Rectal smooth muscle tissue (tissue), 1 donor: ENCODE measurements at regions not wholly inside any gene's neighbourhood (a gene's known extent, or its start where the extent isn't known, plus 50 kb on each side); places are given as distances from the start of the nearest gene placed in this dataset.

Experiments
- H3K27ac ChIP-seq: one replicate; pipeline ENCODE4 v1.7.0; 2013; ENCODE audit warnings: low read depth, low read length, inconsistent platforms
- H3K27me3 ChIP-seq: one replicate; pipeline ENCODE4 v1.7.0; 2013; ENCODE audit warnings: low read length; ENCODE audit not compliant: control insufficient read depth, insufficient read depth
- H3K36me3 ChIP-seq: one replicate; pipeline ENCODE4 v1.7.0; 2013; ENCODE audit warnings: low read length; ENCODE audit not compliant: control insufficient read depth, insufficient read depth
- H3K4me1 ChIP-seq: one replicate; pipeline ENCODE4 v1.7.0; 2013; ENCODE audit warnings: low read length; ENCODE audit not compliant: control insufficient read depth, insufficient read depth
- H3K4me3 ChIP-seq: one replicate; pipeline ENCODE4 v1.7.0; 2013; ENCODE audit warnings: low read length
- H3K9ac ChIP-seq: one replicate; pipeline ENCODE4 v1.7.0; 2013; ENCODE audit warnings: low read length

DNA sequence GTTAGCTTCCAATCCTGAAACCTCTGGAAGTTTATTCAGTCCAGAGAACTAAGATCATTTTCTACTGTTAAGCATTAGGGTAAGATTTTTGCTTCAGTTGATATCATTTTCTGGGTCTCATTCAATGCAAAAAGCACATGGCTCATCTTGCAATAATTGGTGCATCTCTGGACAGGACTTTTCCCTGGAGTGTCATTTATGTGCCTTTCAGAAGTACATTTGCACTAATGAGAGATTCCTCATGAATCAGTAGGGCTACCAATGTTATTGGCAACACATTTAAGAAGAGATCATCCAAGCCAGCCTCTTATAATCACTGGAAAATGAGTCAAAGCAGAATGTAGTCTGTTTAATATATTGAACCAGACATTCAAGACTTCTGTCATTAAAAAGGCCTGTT is 224.2 kb upstream of the CHRNA7 start:
- Histone ChIP-seq H3K27me3 (no peaks in the 10 kb centered on the region), H3K36me3 (no peaks in the 10 kb centered on the region), H3K4me1 (no peaks in the 10 kb centered on the region), H3K4me3 (no peak overlapping the region), H3K9ac (no peak overlapping the region), H3K27ac (no peak overlapping the region)

DNA sequence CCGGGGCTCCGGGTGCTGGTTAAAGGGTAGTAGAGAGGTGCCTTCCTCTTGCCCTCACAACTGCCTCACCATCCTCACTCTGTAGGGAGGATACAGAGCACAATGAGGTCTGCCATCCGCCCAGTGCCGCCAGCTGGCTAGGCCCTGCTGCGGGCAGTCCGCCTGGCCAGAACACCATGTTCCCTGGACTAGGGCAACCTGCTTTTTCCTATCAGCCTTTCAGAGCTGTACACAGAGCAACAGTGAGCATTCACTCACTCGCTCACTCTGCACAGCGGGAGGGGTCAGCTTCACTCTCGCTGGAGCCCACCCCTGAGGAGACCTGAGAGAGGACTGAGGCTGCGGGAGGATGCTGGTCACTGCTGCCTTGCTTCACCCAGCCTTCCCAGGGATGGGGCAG is 218.7 kb upstream of the CHRNA7 start:
- H3K9ac ChIP-seq, result no peak overlapping the region
- H3K36me3 ChIP-seq, result no peaks in the 10 kb centered on the region
- no peaks in the 10 kb centered on the region for H3K27me3 ChIP-seq
- H3K4me1 ChIP-seq, result no peaks in the 10 kb centered on the region
- no peak overlapping the region for H3K4me3 ChIP-seq
- no peak overlapping the region for H3K27ac ChIP-seq

- H3K27ac ChIP-seq, result no peak overlapping the region
- no peaks in the 10 kb centered on the region for H3K36me3 ChIP-seq
- no peak overlapping the region for H3K4me3 ChIP-seq
- no peaks in the 10 kb centered on the region for H3K27me3 ChIP-seq
- no peaks in the 10 kb centered on the region for H3K4me1 ChIP-seq
- H3K9ac ChIP-seq, result no peak overlapping the region
Measured at GRCh38 chr15:31814082-31814481, 216.2 kb upstream of the CHRNA7 start.

GRCh38 chr15:31815411-31816155 is 214.7 kb upstream of the CHRNA7 start:
- H3K27me3 ChIP-seq, result no peaks in the 10 kb centered on the region
- H3K4me3 ChIP-seq, result no peak overlapping the region
- no peak overlapping the region for H3K9ac ChIP-seq
- H3K4me1 ChIP-seq, result no peaks in the 10 kb centered on the region
- H3K36me3 ChIP-seq, result no peaks in the 10 kb centered on the region
- no peak overlapping the region for H3K27ac ChIP-seq

DNA sequence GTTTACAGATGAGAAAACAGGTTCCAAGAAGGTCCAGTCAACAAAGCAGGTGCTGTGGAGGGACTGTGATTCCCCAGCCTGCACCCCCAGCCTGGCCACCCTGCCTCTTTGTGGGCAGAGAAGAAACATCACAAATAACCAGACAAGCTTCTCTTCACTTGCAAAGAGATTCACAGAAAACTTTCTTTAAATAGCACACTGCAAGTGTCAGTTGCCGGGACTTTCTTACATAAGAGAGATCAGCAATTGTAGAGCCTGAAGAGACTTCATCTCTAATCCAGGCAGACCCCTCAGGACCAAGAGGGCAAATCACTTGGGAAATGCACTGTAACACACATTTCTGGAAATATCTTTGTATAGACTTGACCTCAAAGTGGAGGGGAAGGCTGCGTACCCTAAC is 207.9 kb upstream of the CHRNA7 start:
- Histone ChIP-seq H3K27ac (no peak overlapping the region), H3K36me3 (no peaks in the 10 kb centered on the region), H3K27me3 (no peaks in the 10 kb centered on the region), H3K4me3 (no peak overlapping the region), H3K4me1 (no peaks in the 10 kb centered on the region), H3K9ac (no peak overlapping the region)

- no peaks in the 10 kb centered on the region for H3K4me1 ChIP-seq
- H3K9ac ChIP-seq, result no peak overlapping the region
Measured at GRCh38 chr15:31824024-31824423, 206.3 kb upstream of the CHRNA7 start.

GRCh38 chr15:31828594-31828993 is 201.7 kb upstream of the CHRNA7 start:
- Histone ChIP-seq H3K27ac (no peak overlapping the region), H3K4me1 (no peaks in the 10 kb centered on the region), H3K9ac (no peak overlapping the region), H3K27me3 (no peaks in the 10 kb centered on the region), H3K4me3 (no peak overlapping the region), H3K36me3 (no peaks in the 10 kb centered on the region)

More at GRCh38 chr15:31824024-31824423, 206.3 kb upstream of the CHRNA7 start:
- Histone ChIP-seq H3K27me3 (no peaks in the 10 kb centered on the region), H3K4me3 (no peak overlapping the region), H3K36me3 (no peaks in the 10 kb centered on the region), H3K27ac (no peak overlapping the region)

- no peaks in the 10 kb centered on the region for H3K36me3 ChIP-seq
- H3K4me3 ChIP-seq, result no peak overlapping the region
- H3K9ac ChIP-seq, result no peak overlapping the region
- H3K27me3 ChIP-seq, result no peaks in the 10 kb centered on the region
- no peaks in the 10 kb centered on the region for H3K4me1 ChIP-seq
- H3K27ac ChIP-seq, result no peak overlapping the region
Measured at GRCh38 chr15:31830591-31830990, 199.7 kb upstream of the CHRNA7 start.

DNA sequence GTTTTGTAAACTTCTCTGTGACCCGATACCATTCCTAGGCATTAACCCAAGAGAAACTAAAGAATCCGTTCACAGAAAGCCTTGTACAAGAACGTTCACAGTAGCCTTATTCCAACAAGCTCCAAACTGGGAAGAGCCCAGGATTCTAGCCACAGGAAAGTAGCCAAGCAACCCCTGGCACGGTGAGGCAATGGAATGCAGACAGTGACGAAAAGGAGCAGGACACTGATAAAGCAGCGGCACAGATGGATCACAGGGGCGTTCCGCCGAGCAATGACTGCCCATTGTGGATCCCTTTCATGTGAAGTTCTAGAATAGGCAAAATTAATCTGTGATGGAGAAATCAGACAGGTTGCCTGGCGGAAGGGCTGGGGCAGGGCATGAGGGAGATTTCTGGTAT is 198.7 kb upstream of the CHRNA7 start:
- Histone ChIP-seq H3K4me3 (no peak overlapping the region), H3K27ac (no peak overlapping the region), H3K36me3 (no peaks in the 10 kb centered on the region), H3K9ac (no peak overlapping the region), H3K27me3 (no peaks in the 10 kb centered on the region), H3K4me1 (no peaks in the 10 kb centered on the region)

- no peaks in the 10 kb centered on the region for H3K27me3 ChIP-seq
- H3K36me3 ChIP-seq, result no peaks in the 10 kb centered on the region
- no peak overlapping the region for H3K9ac ChIP-seq
- H3K27ac ChIP-seq, result no peak overlapping the region
- no peaks in the 10 kb centered on the region for H3K4me1 ChIP-seq
- H3K4me3 ChIP-seq, result no peak overlapping the region
Measured at GRCh38 chr15:31834654-31835053, 195.7 kb upstream of the CHRNA7 start.

GRCh38 chr15:31839388-31839787 is 190.9 kb upstream of the CHRNA7 start:
- no peaks in the 10 kb centered on the region for H3K36me3 ChIP-seq
- no peak overlapping the region for H3K27ac ChIP-seq
- H3K27me3 ChIP-seq, result no peaks in the 10 kb centered on the region
- no peak overlapping the region for H3K4me3 ChIP-seq
- H3K9ac ChIP-seq, result no peak overlapping the region
- no peaks in the 10 kb centered on the region for H3K4me1 ChIP-seq

DNA sequence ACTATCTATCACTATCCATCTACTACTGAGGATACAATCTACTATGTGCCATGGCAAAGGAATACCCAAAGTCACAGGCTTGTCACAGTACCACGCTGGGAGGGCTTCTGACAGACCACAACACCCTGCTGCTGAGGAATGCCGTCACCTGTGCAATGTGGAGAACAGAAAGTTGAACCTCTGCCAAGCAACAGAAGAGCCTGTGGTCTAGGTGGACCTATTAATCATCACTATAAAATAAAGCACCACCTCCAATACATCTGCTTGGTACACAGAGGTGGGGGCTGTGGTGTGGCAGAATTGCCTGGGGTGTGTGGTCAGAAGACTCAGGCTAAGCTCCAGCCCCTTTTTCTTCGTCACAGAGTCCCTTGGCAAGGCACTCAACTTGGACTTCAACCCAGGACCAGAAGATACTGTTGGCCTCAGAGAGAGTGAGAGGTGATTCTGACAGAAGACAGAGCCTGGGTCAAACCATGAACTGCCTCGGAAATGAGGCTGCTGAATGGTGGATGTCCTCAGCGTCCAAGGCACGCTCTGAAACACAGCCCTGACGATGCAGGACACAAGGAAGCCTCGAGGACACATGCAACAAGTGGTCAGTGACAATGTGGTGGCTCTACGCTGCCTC is 189.4 kb upstream of the CHRNA7 start:
- H3K36me3 ChIP-seq, result no peaks in the 10 kb centered on the region
- H3K9ac ChIP-seq, result no peak overlapping the region
- H3K27me3 ChIP-seq, result no peaks in the 10 kb centered on the region
- no peak overlapping the region for H3K27ac ChIP-seq
- H3K4me1 ChIP-seq, result no peaks in the 10 kb centered on the region
- no peak overlapping the region for H3K4me3 ChIP-seq
